ENCODE measurements at regions not wholly inside any gene's neighbourhood (a gene's known extent, or its start where the extent isn't known, plus 50 kb on each side); places are given as distances from the start of the nearest gene placed in this dataset.
"Not testable (repeated sequence)": the region's sequence is repeated elsewhere in the genome, so short reads cannot be mapped to it uniquely, and the experiment has no call there.

DNA sequence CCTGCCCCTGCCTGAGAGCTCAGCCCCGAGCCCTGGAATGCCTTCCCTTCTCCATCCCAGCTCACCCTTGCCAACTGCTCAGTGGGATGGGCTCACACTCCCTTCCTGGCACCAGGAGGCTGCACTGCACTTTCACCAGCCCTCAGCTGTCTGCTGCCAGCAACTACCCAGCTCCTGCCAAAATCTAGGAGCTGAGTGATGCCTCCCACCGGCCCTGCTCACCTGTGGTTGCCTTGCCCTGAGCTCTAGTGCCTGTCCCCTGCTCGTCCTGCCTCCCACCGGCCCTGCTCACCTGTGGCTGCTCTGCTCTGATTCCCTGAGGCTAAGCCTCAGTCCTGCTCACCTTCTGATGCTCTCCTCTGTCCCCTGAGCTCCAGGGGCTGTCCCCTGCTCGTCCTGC, 119.8 kb downstream of the TMEM121 start:
- TF ChIP-seq CTCF (IDR thresholded peaks at IDR 0.05): no peak
- Histone ChIP-seq H3K9me3 (no peaks in the 10 kb centered on the region), H3K4me3 (no peak overlapping the region), H3K36me3 (ENCODE audit: insufficient read depth in 1 of 2, low read depth in 1 of 2) (no peaks in the 10 kb centered on the region), H3K4me1 (no peaks in the 10 kb centered on the region), H3K27me3 (ENCODE audit: insufficient read depth in 3 of 3, low read length in 2 of 3) (peaks cover 0 to 3% (median 0%) of the 10 kb centered on the region in 3 donors), H3K27ac (no peak overlapping the region)
- DNase-seq (no peak), ATAC-seq (peak in 2 of 4 donors; percentile 58 to 63)
- WGBS, 3 donors: 48 to 53% (median 53%) methylated on average over 4 to 5 of the region's 5 CpGs
- intact Hi-C loops (cut with DNase I): no loop called here

DNA sequence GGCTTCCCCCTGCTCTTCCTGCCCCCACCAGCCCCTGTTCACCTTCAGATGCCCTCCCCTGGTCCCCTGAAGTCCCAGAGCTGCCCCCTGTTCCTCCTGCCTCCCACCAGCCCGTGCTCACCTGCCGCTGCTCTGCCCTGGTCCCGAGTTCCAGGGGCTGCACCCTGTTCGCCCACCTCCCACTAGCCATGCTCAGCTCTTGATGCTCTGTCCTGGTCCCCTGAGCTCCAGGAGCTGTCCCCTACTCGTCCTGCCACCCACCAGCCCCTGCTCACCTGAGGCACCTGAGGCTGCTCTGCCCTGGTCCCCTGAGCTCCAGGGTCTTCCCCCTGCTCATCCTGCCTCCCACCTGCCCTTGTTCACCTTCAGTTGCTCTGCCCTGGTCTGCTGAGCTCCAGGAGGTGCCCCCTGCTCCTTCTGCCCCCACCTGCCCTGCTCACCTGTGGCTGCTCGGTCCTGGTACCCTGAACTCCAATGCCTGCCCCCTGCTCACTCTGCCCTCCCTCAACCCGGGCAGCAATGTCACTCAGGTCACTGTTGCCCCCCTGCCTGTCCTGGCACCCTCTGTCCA, 120.4 kb downstream of the TMEM121 start:
- H3K4me1 ChIP-seq; H3K9me3 ChIP-seq; H3K36me3 ChIP-seq (ENCODE audit: insufficient read depth in 1 of 2, low read depth in 1 of 2); ATAC-seq; H3K27me3 ChIP-seq (ENCODE audit: insufficient read depth in 3 of 3, low read length in 2 of 3); H3K4me3 ChIP-seq; intact Hi-C loops (cut with DNase I); DNase-seq; H3K27ac ChIP-seq: not testable (repeated sequence)
- 57 to 64% (median 61%) methylated on average over 7 of the region's 7 CpGs for WGBS, 3 donors

- H3K27me3 ChIP-seq (ENCODE audit: insufficient read depth in 3 of 3, low read length in 2 of 3); H3K9me3 ChIP-seq; H3K4me1 ChIP-seq; ATAC-seq; DNase-seq; H3K4me3 ChIP-seq; intact Hi-C loops (cut with DNase I); H3K27ac ChIP-seq; H3K36me3 ChIP-seq (ENCODE audit: insufficient read depth in 1 of 2, low read depth in 1 of 2): not testable (repeated sequence)
- 57 to 72% (median 72%) methylated on average over 7 of the region's 7 CpGs for WGBS, 3 donors
Measured at GRCh38 chr14:105647426-105647783, 121.0 kb downstream of the TMEM121 start.

GRCh38 chr14:105647784-105648608, 121.6 kb downstream of the TMEM121 start:
- ATAC-seq (no peak), DNase-seq (no peak)
- intact Hi-C loops (cut with DNase I): no loop called here
- H3K27me3 ChIP-seq (ENCODE audit: insufficient read depth in 3 of 3, low read length in 2 of 3): peaks cover 0 to 3% (median 0%) of the 10 kb centered on the region in 3 donors
- no peaks in the 10 kb centered on the region for H3K36me3 ChIP-seq (ENCODE audit: insufficient read depth in 1 of 2, low read depth in 1 of 2)
- 82 to 86% (median 86%) methylated on average over 30 of the region's 30 CpGs for WGBS, 3 donors
- H3K27ac ChIP-seq: no peak overlapping the region
- no peak overlapping the region for H3K4me3 ChIP-seq
- no peaks in the 10 kb centered on the region for H3K9me3 ChIP-seq
- no peak for TF ChIP-seq CTCF (IDR thresholded peaks at IDR 0.05)
- H3K4me1 ChIP-seq: no peaks in the 10 kb centered on the region

DNA sequence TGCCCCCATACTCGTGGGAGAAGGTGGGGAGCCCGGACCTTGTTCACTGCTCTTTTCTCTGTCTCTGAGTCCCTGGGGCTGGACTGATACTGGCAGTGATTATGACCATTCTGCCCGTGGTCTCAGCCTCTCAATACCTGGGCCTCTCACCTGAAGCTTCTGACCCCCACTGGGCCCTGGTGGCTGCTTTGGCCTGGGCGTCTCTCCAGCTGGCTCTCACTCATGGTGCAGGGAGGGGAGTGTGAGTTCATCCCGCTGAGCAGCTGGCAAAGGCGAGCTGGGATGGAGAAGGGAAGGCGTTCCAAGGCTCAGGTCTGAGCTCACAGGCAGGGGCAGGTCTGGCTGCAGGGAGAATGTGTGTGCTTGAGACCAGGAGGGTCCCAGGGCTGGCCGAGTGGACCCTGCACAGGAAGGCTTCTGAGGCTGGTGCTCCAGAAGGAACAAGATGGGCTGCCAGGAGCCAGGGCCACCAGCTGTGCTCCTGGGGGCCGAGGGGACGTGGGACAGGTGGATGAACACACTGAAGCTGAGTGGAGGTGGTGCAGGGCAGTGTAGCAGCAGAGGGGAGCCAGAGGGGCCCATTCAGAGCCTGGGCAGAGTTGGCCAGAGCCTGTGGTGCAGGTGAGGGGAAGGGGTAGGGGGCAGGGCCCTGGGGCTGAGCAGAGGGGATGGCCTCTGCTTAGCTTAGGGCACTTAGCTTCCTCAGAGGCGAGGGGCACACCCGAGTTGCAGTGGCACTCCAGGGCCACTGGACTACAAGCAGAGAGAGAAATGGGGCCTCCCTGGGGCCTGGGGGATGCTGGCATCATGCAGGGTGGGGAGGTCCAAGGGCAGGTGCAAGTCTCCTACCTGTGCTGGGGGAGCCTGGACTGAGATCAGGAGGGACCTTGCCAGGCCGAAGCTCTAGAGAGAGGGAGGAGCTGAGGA, 122.5 kb downstream of the TMEM121 start:
- H3K27me3 ChIP-seq (ENCODE audit: insufficient read depth in 3 of 3, low read length in 2 of 3); DNase-seq; H3K9me3 ChIP-seq; H3K4me1 ChIP-seq; H3K27ac ChIP-seq; H3K4me3 ChIP-seq; H3K36me3 ChIP-seq (ENCODE audit: insufficient read depth in 1 of 2, low read depth in 1 of 2); intact Hi-C loops (cut with DNase I); ATAC-seq: not testable (repeated sequence)
- 74 to 76% (median 74%) methylated on average over 10 to 12 of the region's 13 CpGs for WGBS, 3 donors

DNA sequence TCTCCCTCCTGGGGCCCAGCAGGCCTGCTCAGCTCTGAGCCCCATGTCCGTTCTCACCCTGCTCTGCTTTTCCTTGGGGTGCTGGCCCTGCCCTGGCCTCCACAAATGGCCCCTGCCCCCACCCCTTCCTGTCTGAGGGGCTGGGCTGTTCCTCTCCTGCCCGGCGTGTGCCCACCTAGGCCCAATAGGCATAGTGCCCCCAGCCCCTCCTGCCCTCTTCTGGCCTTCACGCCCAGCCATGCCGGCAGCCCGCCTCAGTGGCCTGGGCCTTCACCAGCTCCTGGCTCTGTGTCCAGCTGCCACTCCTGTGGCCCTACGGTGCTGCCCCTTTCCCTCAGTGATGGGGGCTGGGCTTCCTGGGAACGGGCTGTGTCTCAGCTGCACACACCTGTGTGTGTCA, 125.9 kb downstream of the TMEM121 start:
- intact Hi-C loops (cut with DNase I); H3K27ac ChIP-seq; H3K4me3 ChIP-seq; DNase-seq; H3K27me3 ChIP-seq (ENCODE audit: insufficient read depth in 3 of 3, low read length in 2 of 3); H3K36me3 ChIP-seq (ENCODE audit: insufficient read depth in 1 of 2, low read depth in 1 of 2); H3K9me3 ChIP-seq; H3K4me1 ChIP-seq; ATAC-seq: not testable (repeated sequence)
- 81 to 100% (median 85%) methylated on average over 2 to 7 of the region's 8 CpGs for WGBS, 3 donors

DNA sequence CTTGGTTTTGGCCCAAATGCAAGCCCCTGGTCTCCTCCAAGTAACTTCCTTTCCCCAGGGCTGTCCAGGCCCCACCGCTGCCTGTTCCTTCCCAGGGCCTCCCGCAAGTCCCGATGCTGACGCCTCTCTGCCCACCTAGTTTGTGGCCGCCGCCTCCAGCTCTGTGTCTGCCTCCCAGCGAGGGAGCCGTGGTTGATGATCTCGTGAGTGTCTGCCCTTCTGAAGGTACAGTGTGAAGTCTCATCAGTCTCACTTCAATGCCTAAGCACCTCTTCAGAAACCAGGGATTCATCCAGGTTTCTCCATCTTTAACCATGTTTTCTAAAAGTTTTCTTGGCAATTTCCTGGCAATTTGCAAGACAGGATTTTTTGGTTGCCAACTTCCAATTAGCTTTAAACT, 127.5 kb downstream of the TMEM121 start:
- H3K36me3 ChIP-seq (ENCODE audit: insufficient read depth in 1 of 2, low read depth in 1 of 2); ATAC-seq; H3K9me3 ChIP-seq; H3K27me3 ChIP-seq (ENCODE audit: insufficient read depth in 3 of 3, low read length in 2 of 3); H3K4me3 ChIP-seq; H3K27ac ChIP-seq; DNase-seq; H3K4me1 ChIP-seq; intact Hi-C loops (cut with DNase I): not testable (repeated sequence)
- 76 to 92% (median 85%) methylated on average over 5 to 7 of the region's 9 CpGs for WGBS, 3 donors

GRCh38 chr14:105659255-105659654, 132.9 kb downstream of the TMEM121 start:
- 83 to 88% (median 87%) methylated on average over 2 of the region's 2 CpGs for WGBS, 3 donors

More at GRCh38 chr14:105659255-105659654, 132.9 kb downstream of the TMEM121 start:
- ATAC-seq; intact Hi-C loops (cut with DNase I); DNase-seq; H3K27ac ChIP-seq; H3K4me3 ChIP-seq; H3K4me1 ChIP-seq; H3K27me3 ChIP-seq (ENCODE audit: insufficient read depth in 3 of 3, low read length in 2 of 3); H3K9me3 ChIP-seq; H3K36me3 ChIP-seq (ENCODE audit: insufficient read depth in 1 of 2, low read depth in 1 of 2): not testable (repeated sequence)
